ENCODE measurements at regions not wholly inside any gene's neighbourhood (a gene's known extent, or its start where the extent isn't known, plus 50 kb on each side); places are given as distances from the start of the nearest gene placed in this dataset.

GRCh38 chr15:87154761-87155160 is 1075.1 kb downstream of the AGBL1 start:
- peaks cover 21% of the 10 kb centered on the region for H3K9me3 ChIP-seq
- ATAC-seq = no peak
- intact Hi-C loops (cut with DNase I, micrococcal nuclease) = no loop called here
- H3K4me3 ChIP-seq = no peak overlapping the region
- no peaks in the 10 kb centered on the region for H3K36me3 ChIP-seq (ENCODE audit: low read depth)
- no peaks in the 10 kb centered on the region for H3K4me1 ChIP-seq (ENCODE audit: low read depth)
- TF ChIP-seq CTCF (IDR thresholded peaks at IDR 0.05) = no peak
- DNase-seq = no peak

GRCh38 chr15:87151202-87151748 is 1071.6 kb downstream of the AGBL1 start:
- no peaks in the 10 kb centered on the region for H3K4me1 ChIP-seq (ENCODE audit: low read depth)
- H3K36me3 ChIP-seq (ENCODE audit: low read depth) = no peaks in the 10 kb centered on the region
- H3K4me3 ChIP-seq = no peak overlapping the region
- no peak for TF ChIP-seq CTCF (IDR thresholded peaks at IDR 0.05)
- peaks cover 15% of the 10 kb centered on the region for H3K9me3 ChIP-seq
- no peak for DNase-seq
- intact Hi-C loops (cut with DNase I, micrococcal nuclease) = no loop called here
- ATAC-seq = no peak

GRCh38 chr15:87145696-87146095 is 1066.0 kb downstream of the AGBL1 start:
- peaks cover 22% of the 10 kb centered on the region for H3K9me3 ChIP-seq
- no peaks in the 10 kb centered on the region for H3K36me3 ChIP-seq (ENCODE audit: low read depth)
- TF ChIP-seq CTCF (IDR thresholded peaks at IDR 0.05) = no peak
- no peak for ATAC-seq
- intact Hi-C loops (cut with DNase I, micrococcal nuclease) = no loop called here
- H3K4me3 ChIP-seq = no peak overlapping the region
- no peak for DNase-seq
- no peaks in the 10 kb centered on the region for H3K4me1 ChIP-seq (ENCODE audit: low read depth)

GRCh38 chr15:87144775-87145174 is 1065.1 kb downstream of the AGBL1 start:
- no peak for TF ChIP-seq CTCF (IDR thresholded peaks at IDR 0.05)
- Histone ChIP-seq H3K36me3 (ENCODE audit: low read depth) (no peaks in the 10 kb centered on the region), H3K9me3 (peaks cover 22% of the 10 kb centered on the region), H3K4me1 (ENCODE audit: low read depth) (no peaks in the 10 kb centered on the region), H3K4me3 (no peak overlapping the region)
- intact Hi-C loops (cut with DNase I, micrococcal nuclease) = no loop called here
- ATAC-seq (no peak), DNase-seq (no peak)

GRCh38 chr15:87142096-87142495 is 1062.4 kb downstream of the AGBL1 start:
- TF ChIP-seq CTCF (IDR thresholded peaks at IDR 0.05) = no peak
- Histone ChIP-seq H3K4me3 (no peak overlapping the region), H3K9me3 (peaks cover 25% of the 10 kb centered on the region), H3K4me1 (ENCODE audit: low read depth) (no peaks in the 10 kb centered on the region), H3K36me3 (ENCODE audit: low read depth) (no peaks in the 10 kb centered on the region)
- ATAC-seq (no peak), DNase-seq (no peak)
- intact Hi-C loops (cut with DNase I, micrococcal nuclease) = no loop called here

- no peak for TF ChIP-seq CTCF (IDR thresholded peaks at IDR 0.05)
- ATAC-seq (no peak), DNase-seq (no peak)
- intact Hi-C loops (cut with DNase I, micrococcal nuclease) = no loop called here
- no peaks in the 10 kb centered on the region for H3K4me1 ChIP-seq (ENCODE audit: low read depth)
- H3K4me3 ChIP-seq = no peak overlapping the region
- no peaks in the 10 kb centered on the region for H3K36me3 ChIP-seq (ENCODE audit: low read depth)
- H3K9me3 ChIP-seq = peaks cover 21% of the 10 kb centered on the region
These were observed 1055.4 kb downstream of the AGBL1 start for GRCh38 chr15:87135109-87135508.

Measured in mucosa of descending colon (tissue), 3 donors.